ENCODE measurements at regions not wholly inside any gene's neighbourhood (a gene's known extent, or its start where the extent isn't known, plus 50 kb on each side); places are given as distances from the start of the nearest gene placed in this dataset.

DNA sequence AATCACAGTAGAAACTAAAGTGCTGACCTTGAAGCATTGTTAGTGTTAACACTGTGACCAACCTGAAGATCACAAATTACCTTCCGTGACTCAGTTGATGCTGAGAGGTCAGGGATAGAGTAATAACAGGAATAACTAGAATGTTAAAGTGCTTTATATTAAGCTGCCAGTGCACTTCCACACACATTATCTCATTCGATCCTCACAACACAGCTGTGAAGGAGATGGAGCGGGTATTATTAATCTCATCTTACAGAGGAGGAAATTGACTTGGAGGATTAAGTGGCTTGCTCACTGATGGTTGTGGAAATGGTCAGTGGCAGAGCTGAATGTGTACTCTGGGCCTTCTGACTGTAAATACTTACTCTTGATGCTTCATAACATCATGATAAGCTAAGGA is 252.5 kb upstream of the DMRT1 start:
- no peaks in the 10 kb centered on the region for H3K4me1 ChIP-seq (ENCODE audit: insufficient read depth, low read length, poor library complexity, severe bottlenecking)
- H4K20me1 ChIP-seq (ENCODE audit: insufficient read depth, low read length, poor library complexity, severe bottlenecking), result no peaks in the 10 kb centered on the region
- no peak overlapping the region for H3K4me2 ChIP-seq (ENCODE audit: low read depth, low read length, poor library complexity, severe bottlenecking)
- TF ChIP-seq EZH2phosphoT487 (IDR thresholded peaks at IDR 0.05; ENCODE audit: borderline replicate concordance) (no peak), CTCF (conservative IDR thresholded peaks at IDR 0.05; ENCODE audit: low read length) (no peak)
- no peak overlapping the region for H3K4me3 ChIP-seq (ENCODE audit: low read length, poor library complexity, severe bottlenecking)
- no peaks in the 10 kb centered on the region for H3K27me3 ChIP-seq (ENCODE audit: insufficient read depth, low read length, poor library complexity, severe bottlenecking)
- H3K9me3 ChIP-seq (ENCODE audit: insufficient read depth, low read depth, low read length), result no peaks in the 10 kb centered on the region
- H3K9me2 ChIP-seq (replicated peaks; ENCODE audit: low read depth, low read length), result no peaks in the 10 kb centered on the region
- 0 out of 2 replicates have a peak overlapping the region, but pooled peaks have one; percentile 42 for H2AFZ ChIP-seq (ENCODE audit: low read length)
- no peak overlapping the region for H3K9ac ChIP-seq (ENCODE audit: low read depth, low read length, poor library complexity, severe bottlenecking)
- H3K36me3 ChIP-seq (ENCODE audit: insufficient read depth, low read length), result no peaks in the 10 kb centered on the region
- no peaks in the 10 kb centered on the region for H3K79me2 ChIP-seq (ENCODE audit: insufficient read depth, low read length)
- no peaks in the 10 kb centered on the region for H3F3A ChIP-seq (ENCODE audit: low read depth)

GRCh38 chr9:589723-590122 is 251.8 kb upstream of the DMRT1 start:
- TF ChIP-seq EZH2phosphoT487 (IDR thresholded peaks at IDR 0.05; ENCODE audit: borderline replicate concordance) (no peak), CTCF (conservative IDR thresholded peaks at IDR 0.05; ENCODE audit: low read length) (no peak)
- no peaks in the 10 kb centered on the region for H3K9me3 ChIP-seq (ENCODE audit: insufficient read depth, low read depth, low read length)
- H4K20me1 ChIP-seq (ENCODE audit: insufficient read depth, low read length, poor library complexity, severe bottlenecking), result no peaks in the 10 kb centered on the region
- no peaks in the 10 kb centered on the region for H3K79me2 ChIP-seq (ENCODE audit: insufficient read depth, low read length)
- no peak overlapping the region for H3K9ac ChIP-seq (ENCODE audit: low read depth, low read length, poor library complexity, severe bottlenecking)
- H3K4me1 ChIP-seq (ENCODE audit: insufficient read depth, low read length, poor library complexity, severe bottlenecking), result no peaks in the 10 kb centered on the region
- H3K27me3 ChIP-seq (ENCODE audit: insufficient read depth, low read length, poor library complexity, severe bottlenecking), result no peaks in the 10 kb centered on the region
- H3K36me3 ChIP-seq (ENCODE audit: insufficient read depth, low read length), result no peaks in the 10 kb centered on the region
- no peak overlapping the region for H3K4me3 ChIP-seq (ENCODE audit: low read length, poor library complexity, severe bottlenecking)
- no peaks in the 10 kb centered on the region for H3K9me2 ChIP-seq (replicated peaks; ENCODE audit: low read depth, low read length)
- peak overlapping the region; percentile 42; the same call in 1 of the 2 replicates for H2AFZ ChIP-seq (ENCODE audit: low read length)
- no peak overlapping the region for H3K4me2 ChIP-seq (ENCODE audit: low read depth, low read length, poor library complexity, severe bottlenecking)
- no peaks in the 10 kb centered on the region for H3F3A ChIP-seq (ENCODE audit: low read depth)

- Histone ChIP-seq H3K79me2 (ENCODE audit: insufficient read depth, low read length) (no peaks in the 10 kb centered on the region), H3K9me2 (replicated peaks; ENCODE audit: low read depth, low read length) (no peaks in the 10 kb centered on the region), H3K4me2 (ENCODE audit: low read depth, low read length, poor library complexity, severe bottlenecking) (no peak overlapping the region), H3K4me1 (ENCODE audit: insufficient read depth, low read length, poor library complexity, severe bottlenecking) (no peaks in the 10 kb centered on the region), H3K4me3 (ENCODE audit: low read length, poor library complexity, severe bottlenecking) (no peak overlapping the region), H3F3A (ENCODE audit: low read depth) (no peaks in the 10 kb centered on the region), H4K20me1 (ENCODE audit: insufficient read depth, low read length, poor library complexity, severe bottlenecking) (no peaks in the 10 kb centered on the region), H3K9ac (ENCODE audit: low read depth, low read length, poor library complexity, severe bottlenecking) (no peak overlapping the region), H3K36me3 (ENCODE audit: insufficient read depth, low read length) (no peaks in the 10 kb centered on the region), H3K9me3 (ENCODE audit: insufficient read depth, low read depth, low read length) (no peaks in the 10 kb centered on the region), H2AFZ (ENCODE audit: low read length) (no peak overlapping the region), H3K27me3 (ENCODE audit: insufficient read depth, low read length, poor library complexity, severe bottlenecking) (no peaks in the 10 kb centered on the region)
- TF ChIP-seq CTCF (conservative IDR thresholded peaks at IDR 0.05; ENCODE audit: low read length), result no peak
- TF ChIP-seq EZH2phosphoT487 (IDR thresholded peaks at IDR 0.05; ENCODE audit: borderline replicate concordance), result no peak
These were observed 250.2 kb upstream of the DMRT1 start for GRCh38 chr9:591292-591691.
